Psoas muscle (tissue), 7 donors: ENCODE measurements at regions not wholly inside any gene's neighbourhood (a gene's known extent, or its start where the extent isn't known, plus 50 kb on each side); places are given as distances from the start of the nearest gene placed in this dataset.
A peak's percentile ranks its signal among the peaks of the same experiment; 100 is the strongest.

ENCODE experiments used
- ATAC-seq, 4 donors: fragments of 200-7000 bp; cut with Tn5 transposase; one replicate each; pipeline ENCODE4 v1.9.1; 2020; ENCODE audit warnings: moderate library complexity in 3 of 4, mild to moderate bottlenecking in 2 of 4
- DNase-seq, 2 donors: peaks; one replicate each; pipeline ENCODE4 v3.0.0-alpha.2; 2020
- H3K27ac ChIP-seq: fragments of 200-600 bp; one replicate; pipeline ENCODE4 v1.8.0; 2022
- H3K27me3 ChIP-seq, 3 donors: fragments of 200-600 bp in 1 of 3; one replicate each; pipeline versions ENCODE4 v1.6.1 to v1.8.0; 2013 to 2022; ENCODE audit warnings: low read length in 2 of 3, mild to moderate bottlenecking in 2 of 3, moderate library complexity in 1 of 3; ENCODE audit not compliant: insufficient read depth in 3 of 3
- H3K36me3 ChIP-seq, 2 donors: fragments of 200-600 bp in 1 of 2; one replicate each; pipeline versions ENCODE4 v1.6.1 to v1.8.0; 2013 to 2022; ENCODE audit warnings: low read depth in 1 of 2, mild to moderate bottlenecking in 1 of 2, moderate library complexity in 1 of 2; ENCODE audit not compliant: insufficient read depth in 1 of 2
- H3K4me1 ChIP-seq: fragments of 200-600 bp; one replicate; pipeline ENCODE4 v1.8.0; 2022
- H3K4me3 ChIP-seq: fragments of 200-600 bp; one replicate; pipeline ENCODE4 v1.8.0; 2022; ENCODE audit warnings: mild to moderate bottlenecking
- H3K9me3 ChIP-seq: fragments of 200-600 bp; one replicate; pipeline ENCODE4 v1.8.0; 2022
- CTCF ChIP-seq: fragments of 200-600 bp; IDR thresholded peaks from one replicate; pipeline ENCODE4 v1.8.0; 2022; ENCODE audit warnings: antibody characterized with exemption
- WGBS, 3 donors: extraction: QIAGEN DNeasy Blood & Tissue Kit; methylation state at CpG; one replicate each; pipeline versions ENCODE4 v1.1.6 to v1.1.7; 2013; 5-methylcytosine and 5-hydroxymethylcytosine counted together
- intact Hi-C, 2 donors: fragments of 100-400 bp; cut with DNase I; formaldehyde crosslinking; loops; one replicate each; pipeline versions ENCODE4 v1.11.0 to v1.14.2; 2022
- donor health status: healthy with polysubstance abuse.
- donor health status: DM: no; HTN: no; CAD: no; lungs with moderate emphysema.
- donor health status: Bipolar disorder and iron deficiency.
- donor health status: healthy.
- donor health status: DM: yes; HTN: yes; CAD: no.
- donor health status: DM: no; HTN: no; CAD: no.
- donor health status: DM: yes; HTN: yes; CAD: no.

GRCh38 chr1:177811429-177811828 lies 158.4 kb downstream of the SEC16B start:
- no peak for TF ChIP-seq CTCF
- DNase-seq (no peak), ATAC-seq (no peak)
- Histone ChIP-seq H3K9me3 (no peaks in the 10 kb centered on the region), H3K36me3 (no peaks in the 10 kb centered on the region), H3K4me3 (no peak overlapping the region), H3K27me3 (peaks cover 0 to under 1% (median 0%) of the 10 kb centered on the region in 3 donors), H3K27ac (no peak overlapping the region), H3K4me1 (no peaks in the 10 kb centered on the region)
- 36 to 41% (median 37%) methylated on average over 5 of the region's 5 CpGs for WGBS, 3 donors
- intact Hi-C loops: no loop called here

GRCh38 chr1:177809819-177810218 lies 160.0 kb downstream of the SEC16B start:
- Histone ChIP-seq H3K4me1 (no peaks in the 10 kb centered on the region), H3K4me3 (no peak overlapping the region), H3K27me3 (no peaks in the 10 kb centered on the region), H3K9me3 (no peaks in the 10 kb centered on the region), H3K36me3 (no peaks in the 10 kb centered on the region), H3K27ac (no peak overlapping the region)
- intact Hi-C loops: no loop called here
- no peak for TF ChIP-seq CTCF
- 27 to 39% (median 35%) methylated on average over 5 of the region's 5 CpGs for WGBS, 3 donors
- ATAC-seq (no peak), DNase-seq (no peak)

- ATAC-seq (peak in 2 of 4 donors; percentile 11 to 15), DNase-seq (no peak)
- Histone ChIP-seq H3K27me3 (no peaks in the 10 kb centered on the region), H3K4me3 (no peak overlapping the region), H3K9me3 (peaks cover 4% of the 10 kb centered on the region), H3K36me3 (no peaks in the 10 kb centered on the region), H3K27ac (peak overlapping the region; percentile 82), H3K4me1 (peaks cover 20% of the 10 kb centered on the region)
- intact Hi-C loops: no loop called here
- WGBS, 3 donors: 18 to 36% (median 29%) methylated on average over 2 of the region's 2 CpGs
- no peak for TF ChIP-seq CTCF
Observed at GRCh38 chr1:177802304-177802703, 167.6 kb downstream of the SEC16B start.

GRCh38 chr1:177801790-177802189 lies 168.1 kb downstream of the SEC16B start:
- peaks cover 20% of the 10 kb centered on the region for H3K4me1 ChIP-seq
- no peaks in the 10 kb centered on the region for H3K27me3 ChIP-seq
- H3K9me3 ChIP-seq: peaks cover 4% of the 10 kb centered on the region
- intact Hi-C loops: no loop called here
- H3K36me3 ChIP-seq: no peaks in the 10 kb centered on the region
- H3K4me3 ChIP-seq: no peak overlapping the region
- 54 to 57% (median 56%) methylated on average over 3 of the region's 3 CpGs for WGBS, 3 donors
- no peak for DNase-seq
- peak in 3 of 4 donors; percentile 31 to 38 (median 37) for ATAC-seq
- TF ChIP-seq CTCF: no peak
- peak overlapping the region; percentile 82 for H3K27ac ChIP-seq

- Histone ChIP-seq H3K4me1 (peaks cover 20% of the 10 kb centered on the region), H3K27me3 (no peaks in the 10 kb centered on the region), H3K9me3 (peaks cover 4% of the 10 kb centered on the region), H3K4me3 (no peak overlapping the region), H3K36me3 (no peaks in the 10 kb centered on the region), H3K27ac (peak overlapping the region; percentile 82)
- TF ChIP-seq CTCF: no peak
- DNase-seq: peak; percentile 18 to 56
- intact Hi-C loops: no loop called here
- WGBS, 3 donors: 0 to 18% (median 7%) methylated on average over 1 of the region's 1 CpG
- ATAC-seq: peak; percentile 95 to 97 (median 96)
Observed at GRCh38 chr1:177800400-177801088, 169.3 kb downstream of the SEC16B start.
